ENCODE measurements at regions not wholly inside any gene's neighbourhood (a gene's known extent, or its start where the extent isn't known, plus 50 kb on each side); places are given as distances from the start of the nearest gene placed in this dataset.
"Not testable (repeated sequence)": the region's sequence is repeated elsewhere in the genome, so short reads cannot be mapped to it uniquely, and the experiment has no call there.

DNA sequence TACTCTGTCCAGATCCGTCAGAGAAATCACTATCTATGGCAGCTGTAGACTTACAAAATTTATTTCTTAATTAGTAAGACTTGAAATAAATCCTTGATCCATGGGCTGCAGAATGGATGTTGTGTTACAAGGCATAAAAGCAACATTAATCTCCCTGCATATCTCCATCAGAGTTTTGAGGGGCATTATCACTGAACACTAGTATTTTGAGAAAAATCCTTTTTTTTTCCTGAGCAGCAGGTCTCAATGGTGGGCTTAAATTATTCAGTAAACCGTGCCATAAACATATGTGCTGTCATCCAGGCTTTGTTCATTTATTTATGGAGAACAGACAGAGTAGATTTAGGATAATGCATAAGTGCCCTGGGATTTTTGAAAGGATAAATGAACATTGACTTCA, 457.9 kb upstream of the CTSO start:
- DNase-seq (ENCODE audit: low read depth in 2 of 2) = no peak

DNA sequence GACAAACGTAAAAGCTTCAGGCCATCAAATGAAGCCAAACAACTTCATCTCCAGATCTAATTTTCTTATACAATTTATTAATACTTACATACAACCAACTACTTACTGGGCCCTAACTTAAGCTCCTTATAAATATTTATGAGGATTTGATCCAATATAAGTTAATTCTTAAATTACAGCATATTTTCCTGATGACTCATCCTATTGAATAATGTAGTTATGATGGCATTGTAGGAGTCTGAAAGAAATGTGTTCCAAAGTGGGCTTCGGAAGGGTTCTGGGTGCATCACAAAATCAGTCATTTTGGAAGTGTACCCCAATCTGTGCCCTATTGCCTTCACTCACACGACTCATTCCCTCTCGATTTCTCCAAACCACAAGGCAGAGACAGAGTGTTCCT, 455.1 kb upstream of the CTSO start:
- DNase-seq (ENCODE audit: low read depth in 2 of 2) = no peak

DNA sequence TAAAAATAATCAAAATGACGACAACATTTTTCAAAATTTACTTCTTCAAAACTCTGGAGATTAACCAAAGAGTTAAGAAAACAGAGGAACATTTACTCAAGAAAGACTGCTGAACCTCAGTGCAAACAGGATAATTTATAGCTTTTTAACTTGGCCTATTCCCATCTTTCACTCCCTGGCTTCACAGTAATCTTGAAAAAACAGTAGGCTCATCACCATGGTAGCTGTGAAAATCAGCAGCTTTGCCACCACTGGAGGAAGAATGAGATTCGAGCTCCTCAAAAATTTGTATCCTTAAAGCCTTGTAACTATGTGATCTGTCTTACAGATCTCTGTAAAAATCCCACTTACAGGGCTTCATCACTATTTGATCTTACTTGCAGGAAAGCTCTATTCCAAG, 447.7 kb upstream of the CTSO start:
- DNase-seq (ENCODE audit: low read depth in 2 of 2) = peak in 1 of 2 experiments; percentile 16

DNA sequence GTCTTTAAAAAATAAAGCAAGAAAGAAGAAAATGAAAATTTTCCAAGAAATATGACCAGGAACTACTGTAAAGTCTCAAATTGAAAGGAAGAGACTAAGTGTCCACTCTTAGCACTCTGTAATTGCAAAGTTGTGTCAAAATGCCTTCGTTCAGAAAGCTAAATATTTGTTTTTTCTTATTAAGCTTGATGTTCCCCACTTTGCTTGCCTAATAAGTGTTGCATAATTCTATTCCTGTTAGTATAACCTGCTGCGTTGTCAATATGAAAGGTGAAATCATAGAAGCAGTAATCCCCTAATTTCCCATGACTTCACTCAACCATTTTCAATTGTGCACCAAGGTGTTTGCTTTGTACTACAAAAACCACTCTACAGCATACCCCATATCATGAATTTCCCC, 442.9 kb upstream of the CTSO start:
- no peak for DNase-seq (ENCODE audit: low read depth in 2 of 2)

DNA sequence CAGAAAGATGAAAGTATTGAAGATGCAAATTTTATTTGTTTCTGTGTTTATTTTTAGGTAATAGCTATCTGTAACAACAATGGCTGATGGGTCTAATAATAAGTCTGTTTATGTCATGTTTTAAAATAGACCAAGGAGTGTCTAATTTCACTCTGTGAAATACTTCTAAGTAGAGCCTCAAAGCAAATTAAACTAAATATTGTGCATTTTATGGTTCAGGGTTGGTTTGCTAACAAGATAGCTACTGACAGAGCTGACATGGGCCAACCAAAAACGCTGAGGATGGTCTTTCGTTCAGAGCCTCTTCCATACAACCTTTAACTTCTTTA, 437.6 kb upstream of the CTSO start:
- DNase-seq (ENCODE audit: low read depth in 2 of 2) = no peak

DNA sequence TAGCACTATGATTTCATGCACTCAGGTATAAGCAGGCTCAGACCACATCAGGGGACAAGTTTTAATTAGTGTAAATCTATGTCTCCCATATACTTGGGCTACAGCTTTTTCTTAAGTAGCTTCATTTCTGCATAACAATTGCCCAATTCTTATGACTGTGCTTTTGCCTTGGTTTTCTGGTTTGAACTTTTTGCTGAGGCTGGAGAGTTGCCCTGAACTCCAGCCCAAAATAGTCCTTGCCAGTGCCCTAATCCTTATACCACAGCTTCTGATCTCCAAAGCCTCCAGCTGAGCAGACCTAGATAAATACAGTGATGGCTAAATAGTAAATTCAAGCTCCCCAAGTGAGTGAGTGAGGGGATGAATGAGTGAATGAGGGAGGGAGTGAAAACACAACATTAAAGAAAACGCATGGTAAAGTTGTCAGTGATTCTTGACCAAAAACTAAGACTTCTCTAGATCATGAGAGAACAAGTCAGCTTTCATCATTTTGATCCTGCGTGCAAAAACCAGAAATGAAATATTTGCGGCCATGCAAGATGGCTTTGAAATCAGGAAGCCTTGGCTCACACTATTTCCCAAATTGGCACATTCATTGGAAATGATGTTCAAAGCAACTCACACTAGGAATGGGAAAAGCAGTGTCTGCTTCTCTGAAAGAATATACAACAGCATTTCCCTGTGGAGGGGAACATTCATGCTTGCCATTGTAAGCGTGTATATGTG, 437.1 kb upstream of the CTSO start:
- no peak for DNase-seq (ENCODE audit: low read depth in 2 of 2)

DNA sequence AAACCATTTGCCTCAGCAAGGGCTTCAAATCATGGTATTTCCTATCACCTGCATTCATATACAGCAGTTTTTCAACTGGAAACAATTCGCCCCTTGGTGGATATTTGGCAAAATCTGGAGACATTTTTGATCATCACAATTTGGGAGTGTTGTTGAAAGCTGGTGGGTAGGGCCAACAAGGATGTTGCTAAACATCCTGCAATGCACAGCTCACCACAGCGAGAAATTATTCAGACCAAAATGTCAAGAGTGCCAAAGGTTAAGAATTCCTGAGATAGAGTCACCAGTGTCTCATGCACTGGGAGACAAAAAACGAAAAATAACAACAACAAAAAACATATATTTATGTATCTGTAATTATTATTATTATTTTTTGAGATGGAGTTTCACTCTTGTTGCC, 435.2 kb upstream of the CTSO start:
- no peak for DNase-seq (ENCODE audit: low read depth in 2 of 2)

DNA sequence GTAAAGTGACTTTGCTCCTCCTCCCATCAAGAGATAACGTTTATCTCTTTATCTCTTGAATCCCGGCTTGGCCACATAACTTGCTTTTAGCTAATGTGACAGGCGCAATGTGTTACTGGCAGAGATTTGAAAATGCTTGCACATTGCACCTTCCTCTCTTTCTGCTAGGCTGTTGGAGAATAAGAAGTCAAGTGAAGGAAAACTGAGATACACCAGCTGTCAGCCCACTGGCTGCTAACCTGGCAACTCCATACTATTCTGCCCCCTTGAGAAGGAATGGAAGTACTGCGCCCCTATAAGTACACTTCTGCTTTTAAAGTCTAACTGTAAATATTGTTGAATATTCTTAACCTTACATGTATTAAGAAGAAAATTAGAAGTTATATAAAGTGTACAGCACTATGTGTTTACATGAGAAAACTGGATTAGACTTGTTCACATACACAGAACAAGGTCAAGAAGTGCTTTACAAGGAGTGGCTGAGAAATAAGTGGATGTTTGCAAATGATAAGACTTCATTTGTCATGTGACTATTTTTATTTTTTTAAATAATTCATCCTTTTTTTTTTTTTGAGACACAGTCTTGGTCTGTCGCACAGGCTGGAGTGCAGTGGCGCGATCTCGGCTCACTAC, 424.5 kb upstream of the CTSO start:
- no peak for DNase-seq (ENCODE audit: low read depth in 2 of 2)

DNA sequence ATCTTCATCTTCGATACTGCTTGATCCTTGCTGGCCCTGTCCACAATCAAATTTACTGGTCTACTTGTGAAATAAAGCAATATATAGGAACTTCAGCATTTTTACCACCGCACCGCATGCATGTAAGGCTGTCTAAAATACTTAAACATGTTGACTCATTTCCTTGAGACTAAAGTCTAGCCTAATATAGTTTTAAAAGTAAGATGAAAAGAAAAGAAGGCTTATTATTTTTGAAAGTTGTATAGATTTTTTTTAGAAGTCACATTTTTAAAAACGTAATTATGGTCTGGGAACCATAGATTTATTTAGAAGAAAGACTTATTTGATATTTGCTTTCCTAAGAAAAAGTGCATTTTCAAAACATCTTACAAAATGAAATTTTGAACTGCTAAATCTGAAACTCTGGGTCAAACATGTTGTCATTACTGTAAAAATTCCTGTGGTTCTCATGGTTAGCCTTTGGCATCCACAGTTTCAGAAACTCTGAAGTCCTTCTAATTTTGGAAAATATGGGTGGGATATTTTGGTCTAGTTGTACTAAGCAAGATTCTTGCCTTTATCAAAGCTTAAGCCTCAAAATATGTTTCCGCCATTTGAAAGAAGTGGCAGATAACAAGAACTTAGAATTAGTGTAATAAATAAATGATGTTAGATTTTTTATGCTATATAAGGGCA, 423.5 kb upstream of the CTSO start:
- DNase-seq (ENCODE audit: low read depth in 2 of 2) = peak; percentile 57 to 59

DNA sequence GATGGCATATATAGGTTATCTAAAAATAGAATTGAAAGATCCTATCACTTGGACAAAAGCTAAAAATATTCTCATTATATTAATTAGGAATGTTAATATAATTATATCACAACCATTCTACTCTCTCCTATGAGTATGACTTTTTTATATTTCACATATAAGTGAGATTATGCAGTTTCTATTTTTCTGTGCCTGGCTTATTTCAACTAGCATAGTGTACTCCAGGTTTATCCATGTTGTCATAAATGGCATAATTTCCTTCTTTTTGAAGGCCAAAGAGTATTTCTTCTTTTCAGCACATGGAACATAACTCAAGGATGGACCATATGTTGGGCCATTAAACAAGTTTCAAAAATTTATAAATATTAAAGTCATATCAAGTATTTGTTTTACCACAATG, 421.2 kb upstream of the CTSO start:
- DNase-seq (ENCODE audit: low read depth in 2 of 2) = no peak

DNA sequence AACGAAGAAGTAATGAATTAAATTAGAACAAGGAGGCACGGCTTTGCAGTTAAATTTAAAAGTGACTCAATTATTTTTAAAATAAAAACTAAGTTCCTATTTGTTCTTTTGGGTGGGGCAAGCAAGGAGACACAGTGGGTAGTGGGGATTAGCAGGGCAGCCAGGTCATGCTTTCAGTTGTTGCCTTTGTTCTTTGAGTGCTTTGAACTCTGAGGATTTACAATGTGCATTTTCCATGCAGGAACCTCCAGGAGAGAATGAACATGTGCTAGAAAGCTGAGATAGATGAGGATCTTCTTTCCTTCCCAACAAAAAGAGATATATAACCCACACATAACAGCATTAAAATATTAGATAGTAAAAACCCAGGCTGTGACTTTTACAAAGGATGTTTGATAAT, 420.4 kb upstream of the CTSO start:
- DNase-seq (ENCODE audit: low read depth in 2 of 2) = no peak

DNA sequence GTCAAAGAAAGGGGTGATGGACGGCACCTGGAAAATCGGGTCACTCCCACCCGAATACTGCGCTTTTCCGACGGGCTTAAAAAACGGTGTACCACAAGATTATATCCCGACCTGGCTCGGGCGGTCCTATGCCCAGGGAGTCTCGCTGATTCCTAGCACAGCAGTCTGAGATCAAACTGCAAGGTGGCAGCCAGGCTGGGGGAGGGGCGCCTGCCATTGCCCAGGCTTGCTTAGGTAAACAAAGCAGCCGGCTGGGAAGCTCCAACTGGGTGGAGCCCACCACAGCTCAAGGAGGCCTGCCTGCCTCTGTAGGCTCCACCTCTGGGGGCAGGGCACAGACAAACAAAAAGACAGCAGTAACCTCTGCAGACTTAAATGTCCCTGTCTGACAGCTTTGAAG, 413.8 kb upstream of the CTSO start:
- not testable (repeated sequence) for DNase-seq (ENCODE audit: low read depth in 2 of 2)

DNA sequence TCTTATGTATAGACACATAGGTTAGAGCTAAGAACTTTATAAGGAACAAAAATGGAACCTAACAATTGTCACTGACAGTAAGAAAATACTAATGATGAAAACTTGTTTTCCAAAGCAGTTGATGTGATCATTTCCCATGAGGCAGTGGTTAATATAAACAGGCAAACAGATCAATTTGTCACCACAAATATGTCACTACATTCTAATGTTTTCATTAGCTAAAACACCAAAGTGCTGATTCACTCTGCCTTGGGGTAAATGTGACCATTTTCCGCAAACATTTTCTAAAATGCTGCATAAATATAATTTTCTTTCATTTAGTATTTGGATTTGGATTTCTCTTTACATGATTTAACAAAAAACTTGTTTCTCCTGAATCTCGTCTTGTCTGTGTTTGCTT, 408.9 kb upstream of the CTSO start:
- peak; percentile 27 to 30 for DNase-seq (ENCODE audit: low read depth in 2 of 2)

DNA sequence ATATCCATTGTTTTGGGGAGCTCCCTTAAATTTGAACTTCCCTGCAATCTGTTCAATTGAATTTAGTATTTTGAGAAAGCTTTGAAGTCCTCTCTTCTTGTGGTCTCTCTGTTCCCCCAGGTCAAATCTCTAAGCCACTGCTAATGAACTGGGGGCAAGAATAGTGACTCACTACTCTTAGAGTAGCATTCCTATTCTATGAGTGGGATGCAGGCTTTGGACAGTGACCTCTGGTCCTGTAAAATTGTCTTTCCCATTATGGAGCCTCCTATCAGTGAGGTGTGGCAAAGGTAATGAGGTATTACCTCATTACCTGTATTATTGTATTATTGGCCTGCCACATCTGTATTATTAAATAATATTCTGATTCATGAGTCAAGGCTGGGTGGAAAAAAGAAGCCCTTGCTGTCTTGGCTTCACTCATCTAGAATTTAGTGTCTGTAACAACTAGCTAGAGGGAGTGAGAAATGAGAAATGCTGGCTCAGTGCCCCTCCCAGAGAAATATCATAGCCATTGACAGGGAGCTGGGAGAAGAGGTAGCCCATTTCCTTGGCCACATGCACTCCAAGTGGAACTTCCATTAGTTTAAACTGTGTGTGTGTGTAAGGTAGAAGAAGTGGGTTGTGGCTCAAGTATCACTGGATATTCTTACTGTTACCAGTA, 393.9 kb upstream of the CTSO start:
- no peak for DNase-seq (ENCODE audit: low read depth in 2 of 2)

DNA sequence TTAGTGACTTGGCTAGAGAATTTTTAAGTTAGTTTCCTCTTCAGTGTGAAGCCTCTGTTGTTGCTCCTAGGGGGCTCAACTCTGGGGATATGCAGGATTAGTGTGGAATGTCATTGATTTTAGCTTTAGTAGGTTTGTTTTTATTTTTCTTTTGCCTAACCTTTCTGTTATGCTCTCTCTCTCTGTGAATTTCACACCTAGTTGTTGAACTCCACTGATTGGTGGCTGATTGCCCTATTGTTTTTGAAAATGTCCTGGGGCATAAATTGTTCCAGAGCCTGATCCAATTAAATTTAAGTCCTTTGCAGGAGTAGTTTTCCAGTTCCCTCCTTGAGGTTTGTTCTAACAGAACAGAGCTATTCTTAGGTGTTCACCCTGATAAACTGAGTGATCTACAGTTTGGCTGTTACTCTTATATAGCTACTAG, 393.3 kb upstream of the CTSO start:
- no peak for DNase-seq (ENCODE audit: low read depth in 2 of 2)

DNA sequence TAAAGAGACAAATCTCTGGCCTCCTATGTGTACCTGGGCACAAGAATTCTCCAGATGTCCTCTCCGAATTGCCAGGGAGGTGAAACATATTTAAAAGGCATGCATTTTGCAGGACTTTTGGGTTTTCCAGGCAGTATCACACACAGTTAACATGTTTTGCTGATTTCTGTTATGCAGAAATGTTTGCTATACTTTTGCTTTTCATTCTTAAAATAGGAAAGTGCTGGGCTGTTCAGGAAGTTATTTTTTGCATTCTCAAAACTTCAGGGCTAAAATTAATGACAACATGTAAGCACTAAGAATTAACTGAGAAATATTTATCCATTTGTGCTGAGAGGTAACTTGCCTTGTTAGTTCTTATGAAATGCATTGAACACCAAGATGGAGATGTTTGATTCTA, 390.7 kb upstream of the CTSO start:
- no peak for DNase-seq (ENCODE audit: low read depth in 2 of 2)

DNA sequence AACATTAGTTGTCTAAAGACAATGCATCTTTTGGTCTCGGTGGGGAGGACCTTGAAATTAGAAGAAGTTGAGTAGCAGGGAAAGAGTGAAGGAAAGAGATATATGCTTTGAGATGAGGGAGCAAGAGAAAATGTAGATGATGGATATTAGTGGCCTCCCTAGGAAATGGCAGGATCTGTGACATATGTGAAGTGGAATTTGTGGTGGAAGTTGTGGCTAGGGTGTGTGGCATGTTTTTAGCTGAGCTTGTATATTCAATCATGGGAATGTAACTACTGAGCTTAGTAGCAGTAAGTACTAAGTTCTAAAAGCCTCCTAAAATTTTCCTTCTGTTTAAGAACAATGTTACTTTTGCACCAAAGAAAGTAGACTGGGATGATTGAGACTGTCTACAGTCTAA, 382.8 kb upstream of the CTSO start:
- no peak for DNase-seq (ENCODE audit: low read depth in 2 of 2)

DNA sequence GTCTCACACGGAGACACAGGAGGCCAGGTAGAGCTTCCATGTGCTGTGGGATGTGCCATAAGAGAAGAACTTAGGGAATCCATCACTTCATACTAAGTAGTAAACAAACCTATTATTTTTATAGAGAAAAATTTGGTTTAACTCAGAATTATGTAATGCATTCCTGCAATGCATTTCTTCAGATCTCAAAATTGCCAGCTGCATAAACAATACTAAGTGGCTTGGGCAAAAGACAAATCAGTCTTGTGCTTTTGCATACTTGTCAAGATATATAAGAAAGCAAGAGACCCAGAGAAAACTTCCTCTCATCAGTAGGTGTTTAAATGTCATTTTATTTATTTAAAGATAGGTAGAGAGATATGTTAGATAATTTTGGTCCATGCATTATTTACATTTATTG, 382.1 kb upstream of the CTSO start:
- no peak for DNase-seq (ENCODE audit: low read depth in 2 of 2)

DNA sequence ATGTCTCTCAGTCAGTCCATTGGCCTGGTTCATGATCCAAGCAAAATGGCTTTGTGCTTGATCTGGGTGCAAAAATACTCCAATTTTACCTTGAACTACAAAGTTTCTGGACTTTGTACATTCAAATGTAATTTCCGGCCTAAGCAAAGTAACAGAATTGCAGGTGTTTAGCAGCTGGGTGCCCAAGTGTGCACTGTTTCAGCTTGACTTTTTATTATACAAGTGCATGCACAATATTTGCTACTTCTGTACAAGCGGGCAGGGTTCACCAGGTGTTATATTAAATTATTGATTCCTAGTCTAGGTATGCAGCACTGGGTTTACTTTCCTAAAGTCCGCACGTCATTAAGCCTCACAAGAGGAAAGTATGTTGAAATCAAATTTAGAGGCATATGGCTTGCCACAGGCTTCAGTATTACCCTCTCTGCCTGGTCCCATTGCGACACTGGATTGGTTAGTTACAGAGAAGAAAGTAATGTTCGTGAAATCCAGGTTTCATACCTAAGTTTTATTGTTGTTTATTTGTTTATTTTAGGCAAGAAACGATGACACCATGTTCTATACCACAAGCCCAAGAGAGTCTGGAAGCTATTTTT, 376.9 kb upstream of the CTSO start:
- DNase-seq (ENCODE audit: low read depth in 2 of 2) = no peak

DNA sequence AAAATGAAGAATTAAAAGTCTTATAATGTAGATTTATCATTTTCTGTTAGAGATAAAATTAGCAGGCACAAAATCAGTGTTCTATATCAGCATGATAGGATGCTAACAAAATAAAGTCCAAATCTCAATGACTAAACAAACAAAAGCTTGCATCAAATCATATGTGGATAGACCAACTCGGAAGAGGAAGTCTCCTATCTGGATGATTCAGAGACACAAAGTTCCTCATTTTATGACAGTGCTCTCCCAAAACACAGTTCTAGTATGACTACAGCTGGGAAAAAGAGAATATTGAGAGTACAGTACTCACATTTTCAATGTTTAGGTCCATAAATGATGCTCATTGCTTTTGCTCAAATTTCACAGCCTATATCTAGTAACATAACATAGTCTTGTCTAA, 376.1 kb upstream of the CTSO start:
- DNase-seq (ENCODE audit: low read depth in 2 of 2) = no peak

DNA sequence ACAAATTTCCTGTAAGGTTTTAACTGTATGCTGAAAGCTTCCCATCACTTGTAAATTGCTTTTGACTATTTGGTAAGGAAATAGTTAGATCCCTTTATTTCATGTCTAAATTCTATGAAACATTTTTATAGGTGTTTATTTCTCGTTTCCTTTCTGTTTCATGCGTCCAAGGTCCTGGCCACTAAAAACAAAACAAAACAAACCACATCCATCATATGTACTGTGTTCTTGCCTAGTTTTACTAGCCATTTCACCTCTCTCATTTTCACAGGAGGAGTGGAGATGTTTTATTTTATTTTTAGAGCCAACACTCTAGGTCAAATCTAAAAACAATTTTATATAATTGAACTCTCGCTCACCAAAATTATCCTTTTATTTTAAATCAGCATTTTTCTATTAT, 375.2 kb upstream of the CTSO start:
- DNase-seq (ENCODE audit: low read depth in 2 of 2) = no peak

DNA sequence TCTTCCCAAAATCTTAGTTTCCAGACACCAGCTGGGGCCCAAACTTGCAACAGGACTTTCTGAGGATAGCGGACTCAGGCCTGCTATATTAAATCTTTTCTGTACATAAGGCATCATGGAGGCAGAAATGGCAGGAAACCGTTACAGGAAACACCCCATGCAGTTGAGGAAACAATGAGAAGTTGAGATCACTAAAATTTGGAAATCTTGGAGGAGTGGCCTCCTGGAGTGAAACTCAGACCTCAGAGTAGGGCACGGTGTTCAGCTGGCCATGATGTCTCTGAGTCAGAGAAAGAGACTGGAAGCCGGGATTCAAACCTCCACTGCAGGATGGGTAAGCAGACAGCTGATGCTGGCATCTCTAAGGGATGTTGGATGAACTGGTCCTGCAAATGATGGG, 372.6 kb upstream of the CTSO start:
- no peak for DNase-seq (ENCODE audit: low read depth in 2 of 2)

DNA sequence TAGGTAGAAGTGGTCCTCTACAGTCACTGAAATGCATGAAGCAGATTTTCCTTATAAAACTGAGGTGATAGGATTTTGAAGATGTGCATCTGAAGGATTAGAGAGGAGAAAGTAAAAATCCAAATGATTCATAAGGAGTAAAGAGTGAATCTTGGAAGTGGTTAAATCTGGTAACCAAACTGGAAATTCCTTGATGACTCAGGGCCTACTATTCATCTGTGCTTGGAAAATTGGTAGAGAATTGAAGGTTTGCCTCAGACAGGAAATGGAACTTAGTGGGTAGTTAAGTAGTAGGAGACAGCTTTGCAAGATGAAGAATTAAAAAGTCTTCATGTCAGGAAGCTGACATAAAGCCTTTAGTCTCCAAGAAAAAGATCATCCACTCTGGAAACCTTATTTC, 368.9 kb upstream of the CTSO start:
- peak; percentile 75 to 78 for DNase-seq (ENCODE audit: low read depth in 2 of 2)
